Testis (tissue), 2 donors: ENCODE measurements at regions not wholly inside any gene's neighbourhood (a gene's known extent, or its start where the extent isn't known, plus 50 kb on each side); places are given as distances from the start of the nearest gene placed in this dataset.

Source experiments
- DNase-seq: peaks from one replicate; pipeline ENCODE4 v3.0.0-alpha.2; 2019
- H3K27ac ChIP-seq, 2 donors: fragments of 200-600 bp; sonication (generic); one replicate each; pipeline ENCODE4 v1.5.1; 2019
- H3K27me3 ChIP-seq: fragments of 200-600 bp; sonication (generic); one replicate; pipeline ENCODE4 v1.5.1; 2019
- H3K36me3 ChIP-seq: fragments of 200-600 bp; sonication (generic); one replicate; pipeline ENCODE4 v1.5.1; 2017; ENCODE audit warnings: low read depth; ENCODE audit errors: missing control alignments
- H3K4me1 ChIP-seq: fragments of 200-600 bp; sonication (generic); one replicate; pipeline ENCODE4 v1.5.1; 2019
- H3K4me3 ChIP-seq, 2 donors: fragments of 200-600 bp; sonication (generic); one replicate each; pipeline ENCODE4 v1.5.1; 2017 to 2019
- H3K9me3 ChIP-seq: fragments of 200-600 bp; sonication (generic); one replicate; pipeline ENCODE4 v1.5.1; 2017
- POLR2A ChIP-seq: fragments of 450-650 bp; IDR thresholded peaks from one replicate; pipeline ENCODE4 v1.6.1; 2017; ENCODE audit warnings: antibody characterized with exemption, mild to moderate bottlenecking, moderate library complexity
- WGBS, 2 donors: methylation state at CpG; one replicate each; pipeline ENCODE4 v1.1.5; 2018; 5-methylcytosine and 5-hydroxymethylcytosine counted together
- intact Hi-C: fragments of 100-400 bp; cut with DNase I; formaldehyde crosslinking; loops from one replicate; pipeline ENCODE4 v1.15.1; 2023; ENCODE audit warnings: low total_unique reads
- TF ChIP-seq, protein P1 (sequence below), 3 experiments: fragments of 450-650 bp in 2 of 3; fragments of 200-600 bp in 1 of 3; sonication (generic) in 1 of 3; IDR thresholded peaks; one replicate each; pipeline ENCODE4 v1.5.1; 2016 to 2019; ENCODE audit warnings: antibody characterized with exemption in 3 of 3, mild to moderate bottlenecking in 2 of 3, moderate library complexity in 1 of 3

GRCh38 chr11:87451395-87451794 lies 413.7 kb downstream of the TMEM135 start:
- no peaks in the 10 kb centered on the region for H3K4me1 ChIP-seq
- no peaks in the 10 kb centered on the region for H3K27me3 ChIP-seq
- intact Hi-C loops, result no loop called here
- H3K36me3 ChIP-seq, result no peaks in the 10 kb centered on the region
- peak; percentile 51 for DNase-seq
- WGBS, 2 donors, result 59 to 60% methylated on average over 6 of the region's 6 CpGs
- no peak overlapping the region for H3K4me3 ChIP-seq
- TF ChIP-seq POLR2A, result no peak
- TF ChIP-seq, protein P1, sequence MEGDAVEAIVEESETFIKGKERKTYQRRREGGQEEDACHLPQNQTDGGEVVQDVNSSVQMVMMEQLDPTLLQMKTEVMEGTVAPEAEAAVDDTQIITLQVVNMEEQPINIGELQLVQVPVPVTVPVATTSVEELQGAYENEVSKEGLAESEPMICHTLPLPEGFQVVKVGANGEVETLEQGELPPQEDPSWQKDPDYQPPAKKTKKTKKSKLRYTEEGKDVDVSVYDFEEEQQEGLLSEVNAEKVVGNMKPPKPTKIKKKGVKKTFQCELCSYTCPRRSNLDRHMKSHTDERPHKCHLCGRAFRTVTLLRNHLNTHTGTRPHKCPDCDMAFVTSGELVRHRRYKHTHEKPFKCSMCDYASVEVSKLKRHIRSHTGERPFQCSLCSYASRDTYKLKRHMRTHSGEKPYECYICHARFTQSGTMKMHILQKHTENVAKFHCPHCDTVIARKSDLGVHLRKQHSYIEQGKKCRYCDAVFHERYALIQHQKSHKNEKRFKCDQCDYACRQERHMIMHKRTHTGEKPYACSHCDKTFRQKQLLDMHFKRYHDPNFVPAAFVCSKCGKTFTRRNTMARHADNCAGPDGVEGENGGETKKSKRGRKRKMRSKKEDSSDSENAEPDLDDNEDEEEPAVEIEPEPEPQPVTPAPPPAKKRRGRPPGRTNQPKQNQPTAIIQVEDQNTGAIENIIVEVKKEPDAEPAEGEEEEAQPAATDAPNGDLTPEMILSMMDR (IDR thresholded peaks at IDR 0.05), result no peak
- H3K9me3 ChIP-seq, result no peaks in the 10 kb centered on the region
- peak overlapping the region in 1 of 2 donors; percentile 3 for H3K27ac ChIP-seq

GRCh38 chr11:87447606-87448005 lies 409.9 kb downstream of the TMEM135 start:
- WGBS, 2 donors, result 87 to 89% methylated on average over 2 of the region's 2 CpGs
- Histone ChIP-seq H3K4me3 (no peak overlapping the region), H3K4me1 (no peaks in the 10 kb centered on the region), H3K9me3 (no peaks in the 10 kb centered on the region), H3K27ac (no peak overlapping the region), H3K27me3 (no peaks in the 10 kb centered on the region), H3K36me3 (no peaks in the 10 kb centered on the region)
- no peak for TF ChIP-seq POLR2A
- intact Hi-C loops, result no loop called here
- DNase-seq, result no peak

DNA sequence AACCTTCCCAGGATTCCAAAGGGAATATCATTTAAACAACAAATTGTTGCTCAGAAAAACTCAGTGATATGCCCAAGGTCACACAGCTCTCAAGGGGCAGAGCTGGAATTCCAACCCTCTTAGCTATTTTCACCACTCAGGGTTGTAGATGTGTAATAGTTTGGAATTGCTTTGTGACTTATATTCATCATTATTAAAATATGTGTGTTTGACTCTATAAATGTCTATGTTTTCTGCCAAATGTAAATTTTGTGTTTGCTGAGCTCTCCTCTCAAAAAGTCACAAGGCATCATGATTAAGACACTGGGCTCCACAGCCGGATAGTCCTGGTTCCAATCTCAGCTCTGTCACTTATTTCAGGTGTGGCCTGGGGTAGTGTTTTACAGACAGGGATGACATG lies 407.3 kb downstream of the TMEM135 start:
- TF ChIP-seq, protein P1 (IDR thresholded peaks at IDR 0.05), result no peak
- no peak for TF ChIP-seq POLR2A
- intact Hi-C loops, result no loop called here
- Histone ChIP-seq H3K36me3 (no peaks in the 10 kb centered on the region), H3K27ac (no peak overlapping the region), H3K9me3 (no peaks in the 10 kb centered on the region), H3K4me3 (no peak overlapping the region), H3K4me1 (no peaks in the 10 kb centered on the region), H3K27me3 (no peaks in the 10 kb centered on the region)
- 56 to 85% methylated on average over 1 of the region's 1 CpG for WGBS, 2 donors
- no peak for DNase-seq

DNA sequence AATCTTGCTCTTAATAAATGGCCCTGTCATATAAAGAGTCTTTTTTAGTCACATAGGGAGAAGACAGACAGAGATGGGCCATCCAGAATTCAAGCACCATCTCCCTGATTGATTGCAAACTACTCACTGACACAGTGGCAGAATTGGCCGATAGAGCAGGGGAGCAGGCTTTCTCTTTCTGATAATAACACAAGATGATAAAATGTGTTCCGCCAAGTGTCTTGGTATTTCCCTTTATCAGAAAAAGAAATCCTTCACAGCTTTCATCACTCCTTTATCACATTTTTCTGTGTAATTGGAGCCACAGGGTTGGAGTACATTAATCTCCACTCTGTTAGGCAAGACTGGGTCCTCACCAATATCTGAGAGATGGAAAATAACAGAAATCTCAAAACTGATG lies 406.0 kb downstream of the TMEM135 start:
- intact Hi-C loops, result no loop called here
- Histone ChIP-seq H3K4me1 (no peaks in the 10 kb centered on the region), H3K27me3 (no peaks in the 10 kb centered on the region), H3K4me3 (no peak overlapping the region), H3K9me3 (no peaks in the 10 kb centered on the region), H3K27ac (no peak overlapping the region), H3K36me3 (no peaks in the 10 kb centered on the region)
- DNase-seq, result no peak
- 42 to 59% methylated on average over 2 of the region's 2 CpGs for WGBS, 2 donors
- TF ChIP-seq, protein P1 (IDR thresholded peaks at IDR 0.05), result no peak
- TF ChIP-seq POLR2A, result no peak

- WGBS, 2 donors, result 62 to 68% methylated on average over 3 of the region's 3 CpGs
- H3K9me3 ChIP-seq, result no peaks in the 10 kb centered on the region
- H3K27ac ChIP-seq, result no peak overlapping the region
- H3K4me3 ChIP-seq, result no peak overlapping the region
- no peak for TF ChIP-seq POLR2A
- TF ChIP-seq, protein P1 (IDR thresholded peaks at IDR 0.05), result no peak
- no peaks in the 10 kb centered on the region for H3K27me3 ChIP-seq
- H3K36me3 ChIP-seq, result no peaks in the 10 kb centered on the region
- intact Hi-C loops, result no loop called here
- DNase-seq, result no peak
- H3K4me1 ChIP-seq, result no peaks in the 10 kb centered on the region
Measured at GRCh38 chr11:87440076-87440770, 402.5 kb downstream of the TMEM135 start.
